Right kidney (tissue), 1 donor: ENCODE measurements at regions not wholly inside any gene's neighbourhood (a gene's known extent, or its start where the extent isn't known, plus 50 kb on each side); places are given as distances from the start of the nearest gene placed in this dataset.

Experiments
- DNase-seq: peaks from one replicate; pipeline ENCODE4 v3.0.0-alpha.2; 2016

DNA sequence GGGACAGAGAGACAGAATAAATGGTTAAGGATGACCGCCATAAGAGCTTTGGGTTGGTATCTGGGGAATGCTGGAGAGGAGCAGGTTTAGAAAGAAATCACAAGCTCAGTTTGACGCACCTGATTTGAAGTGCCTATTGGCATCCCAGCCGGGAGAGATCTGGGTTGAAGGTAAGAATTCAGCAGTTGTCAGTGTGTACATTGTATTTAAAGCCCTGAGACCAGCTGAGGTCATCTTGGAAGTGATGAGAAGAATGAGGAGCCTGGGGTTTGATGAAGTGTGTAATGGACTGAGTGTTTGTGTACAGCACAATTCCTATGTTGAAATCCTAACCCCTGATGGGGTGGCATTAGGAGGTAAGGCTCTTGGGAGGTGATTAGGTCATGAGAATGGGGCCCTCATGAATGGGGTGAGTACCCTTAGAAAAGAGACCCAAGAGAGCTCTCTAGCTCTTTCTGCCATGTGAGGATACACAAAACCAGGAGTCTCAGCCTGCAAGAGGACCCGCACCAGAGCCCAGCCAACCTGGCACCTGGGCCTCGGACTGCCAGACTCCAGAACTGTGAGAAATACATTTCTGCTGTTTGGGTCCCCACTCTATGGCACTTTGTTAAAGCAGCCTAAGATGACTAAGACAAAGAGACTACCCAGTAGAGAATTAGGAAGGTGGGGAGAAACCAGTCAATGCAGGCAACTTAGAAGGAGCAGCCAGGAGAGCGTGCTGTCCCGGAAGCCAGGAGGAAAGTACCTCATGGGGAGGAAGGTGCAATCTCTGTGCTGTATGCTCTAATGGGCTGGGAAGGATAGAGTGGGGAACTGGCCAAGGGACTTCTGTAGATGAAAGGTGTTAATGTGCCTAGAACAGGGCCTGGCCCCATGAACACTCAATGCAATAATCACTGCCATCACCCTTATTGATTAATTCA lies 133.7 kb upstream of the SLC24A3 start:
- DNase-seq: no peak

DNA sequence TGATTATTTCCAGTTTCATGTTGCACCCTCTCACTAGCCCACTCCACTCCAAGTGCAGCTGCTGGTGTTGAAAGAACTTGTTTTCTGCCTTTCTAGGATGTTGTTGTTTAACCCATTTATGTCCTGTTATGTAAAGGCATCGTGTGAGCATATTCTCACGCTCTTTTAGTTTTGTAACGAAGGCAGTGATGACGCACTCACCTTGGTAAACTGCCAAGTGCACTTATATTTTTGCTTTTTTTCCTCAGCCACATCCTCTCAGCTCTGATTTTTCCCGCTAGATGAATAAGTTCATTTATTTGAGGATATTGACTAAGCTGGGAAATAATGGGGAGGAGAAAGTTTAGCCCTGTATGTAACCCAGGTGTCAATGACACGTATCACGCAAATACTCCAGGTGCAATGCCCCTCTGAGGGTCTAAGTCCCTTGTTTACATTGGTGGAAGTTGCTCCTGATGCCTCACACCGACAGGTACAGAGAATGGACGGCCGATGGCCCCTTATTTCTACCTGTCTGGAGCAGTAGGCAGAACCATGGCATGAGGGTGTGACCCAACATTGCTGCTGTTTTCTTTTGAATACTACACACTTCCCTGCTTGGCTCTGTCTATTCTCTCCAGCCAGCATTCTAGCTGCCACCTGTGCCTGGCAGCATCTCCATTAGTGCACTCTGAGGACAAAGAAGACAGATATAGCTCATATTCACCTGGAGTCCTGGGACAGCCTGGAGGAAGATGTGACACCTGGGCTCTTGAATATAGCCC lies 132.7 kb upstream of the SLC24A3 start:
- DNase-seq: no peak

DNA sequence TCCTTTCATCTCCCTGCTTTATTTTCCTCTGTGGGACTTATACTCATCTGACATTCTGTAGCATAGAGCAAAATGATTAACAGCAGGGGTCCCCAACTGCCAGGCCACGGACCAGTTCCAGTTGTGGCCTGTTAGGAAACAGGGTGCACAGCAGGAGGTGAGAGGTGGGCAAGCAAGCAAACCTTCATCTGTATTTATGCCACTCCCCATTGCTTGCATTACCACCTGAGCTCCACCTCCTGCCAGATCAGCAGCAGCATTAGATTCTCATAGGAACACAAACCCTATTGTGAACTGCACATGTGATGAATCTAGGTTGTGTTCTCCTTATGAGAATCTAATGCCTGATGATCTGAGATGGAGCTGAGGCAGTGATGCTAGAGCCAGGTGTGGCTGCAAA lies 130.5 kb upstream of the SLC24A3 start:
- no peak for DNase-seq

DNA sequence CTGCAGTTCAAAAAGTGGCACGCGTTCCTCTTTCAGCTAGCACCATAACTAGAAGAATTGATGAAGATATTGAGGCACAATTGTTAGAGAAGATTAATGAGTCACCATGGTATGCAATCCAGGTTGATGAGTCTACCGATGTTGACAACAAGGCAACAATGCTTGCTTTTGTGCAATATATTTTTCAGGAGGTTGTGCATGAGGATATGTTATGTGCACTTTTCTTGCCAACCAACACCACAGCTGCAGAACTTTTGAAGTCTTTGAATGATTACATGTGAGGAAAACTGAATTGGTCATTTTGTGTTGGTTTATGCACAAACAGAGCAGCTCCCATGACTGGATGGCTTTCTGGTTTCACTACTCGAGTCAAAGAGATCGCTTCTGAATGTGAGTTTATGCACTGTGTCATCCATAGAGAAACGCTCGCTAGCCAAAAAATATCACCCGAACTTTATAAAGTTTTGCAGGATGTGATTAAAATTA lies 129.3 kb upstream of the SLC24A3 start:
- DNase-seq: no peak

DNA sequence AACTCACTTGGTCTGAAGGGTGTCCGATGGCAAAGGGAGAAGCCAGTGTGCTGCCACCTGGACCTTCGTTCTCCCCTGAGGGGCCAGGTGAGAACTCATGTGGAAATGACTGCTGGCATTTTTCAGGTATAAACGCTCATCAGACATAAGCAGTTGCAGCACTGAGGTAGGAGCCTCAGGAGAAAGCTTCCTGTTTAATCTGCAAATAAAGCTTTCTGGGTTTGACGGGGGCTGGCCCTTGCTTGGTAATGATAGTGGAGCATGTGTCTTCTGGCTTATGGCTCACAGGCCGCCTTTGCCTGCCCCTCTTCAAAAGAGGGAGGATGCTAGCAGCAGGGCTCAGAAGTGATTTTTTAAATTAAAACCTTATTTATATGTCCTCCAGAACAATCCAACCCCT lies 122.1 kb upstream of the SLC24A3 start:
- no peak for DNase-seq

DNA sequence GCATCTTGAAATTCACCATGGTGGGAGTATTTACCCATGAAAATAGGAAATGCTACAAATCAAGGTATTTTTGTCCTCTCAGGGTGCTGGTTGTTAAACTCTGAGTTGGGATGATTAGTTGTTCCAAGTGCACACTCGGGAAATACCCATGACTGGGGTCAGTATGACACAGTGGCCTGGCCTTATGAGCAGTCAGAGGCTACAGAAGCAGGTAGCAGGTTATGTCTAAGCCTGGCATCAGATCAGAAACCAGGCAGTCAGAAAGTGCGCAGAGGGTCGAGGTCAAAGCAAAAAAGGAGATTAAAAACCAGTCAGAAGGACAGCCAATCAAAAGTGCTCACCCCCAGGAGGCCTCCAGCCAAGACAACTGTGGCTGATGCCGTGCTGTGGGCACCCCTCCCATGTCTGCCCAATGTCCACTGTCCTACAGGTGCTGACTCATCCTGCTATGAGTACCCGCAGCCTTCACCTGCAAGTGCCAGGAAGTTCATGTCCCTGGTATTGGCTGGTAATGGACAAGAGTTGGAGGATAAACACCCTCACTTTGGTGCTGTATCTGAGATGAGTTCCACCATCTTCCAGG lies 117.4 kb upstream of the SLC24A3 start:
- DNase-seq: no peak

DNA sequence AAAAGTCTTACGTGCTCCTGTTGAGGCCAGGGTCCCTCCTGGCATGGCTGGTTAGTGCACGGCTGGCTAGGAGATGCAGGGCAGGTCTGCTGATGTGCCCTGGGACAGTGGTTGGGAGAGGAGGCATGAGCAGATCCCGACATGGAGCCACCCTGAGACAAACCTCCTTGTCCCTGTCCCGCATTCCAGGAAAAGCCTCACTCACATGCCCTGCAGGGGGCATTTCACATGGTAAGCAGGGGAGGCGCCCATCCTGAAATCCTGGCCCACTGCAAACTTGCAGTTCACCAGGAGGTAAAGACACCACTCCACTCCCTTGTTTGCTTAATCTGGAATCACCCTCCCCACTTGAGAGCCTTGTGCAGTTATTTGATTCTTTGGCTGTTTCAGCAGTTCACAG lies 116.7 kb upstream of the SLC24A3 start:
- no peak for DNase-seq

DNA sequence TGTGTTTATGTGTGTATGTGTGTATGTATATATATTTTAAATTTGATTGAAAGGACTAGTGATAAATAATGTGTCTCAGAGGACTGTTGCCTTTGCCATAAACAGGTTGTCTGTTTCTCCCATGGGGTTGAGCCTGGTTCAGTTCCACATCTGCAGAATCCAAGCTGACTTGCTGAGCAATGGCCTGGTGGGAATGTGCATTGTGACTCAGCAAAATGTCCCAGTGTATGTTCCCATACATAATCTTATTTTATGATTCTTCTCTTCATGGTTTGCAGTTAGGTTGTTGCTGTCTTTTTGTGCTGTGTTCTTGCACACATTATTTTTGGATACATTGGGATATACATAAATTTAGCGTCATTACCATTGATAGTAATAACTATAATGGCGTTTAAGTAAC lies 115.6 kb upstream of the SLC24A3 start:
- DNase-seq: no peak

DNA sequence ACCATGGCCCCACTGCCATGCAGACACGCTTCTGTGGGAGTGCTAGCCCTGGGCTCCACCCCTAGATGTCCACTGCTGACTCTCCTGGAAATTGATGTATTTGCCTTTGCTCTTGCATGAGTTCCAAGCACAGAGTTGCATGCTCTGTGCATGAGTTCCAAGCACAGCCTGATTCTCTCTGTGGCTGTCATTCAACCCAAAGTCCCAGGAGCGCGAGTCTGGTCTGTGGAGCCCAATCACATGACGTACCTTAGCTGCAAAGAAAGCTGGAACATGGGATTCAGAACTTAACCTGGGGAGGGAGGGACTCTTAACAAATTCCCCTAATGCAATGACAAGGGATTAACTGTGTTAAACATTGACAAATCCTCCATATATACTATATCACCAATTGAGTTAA lies 114.3 kb upstream of the SLC24A3 start:
- no peak for DNase-seq

DNA sequence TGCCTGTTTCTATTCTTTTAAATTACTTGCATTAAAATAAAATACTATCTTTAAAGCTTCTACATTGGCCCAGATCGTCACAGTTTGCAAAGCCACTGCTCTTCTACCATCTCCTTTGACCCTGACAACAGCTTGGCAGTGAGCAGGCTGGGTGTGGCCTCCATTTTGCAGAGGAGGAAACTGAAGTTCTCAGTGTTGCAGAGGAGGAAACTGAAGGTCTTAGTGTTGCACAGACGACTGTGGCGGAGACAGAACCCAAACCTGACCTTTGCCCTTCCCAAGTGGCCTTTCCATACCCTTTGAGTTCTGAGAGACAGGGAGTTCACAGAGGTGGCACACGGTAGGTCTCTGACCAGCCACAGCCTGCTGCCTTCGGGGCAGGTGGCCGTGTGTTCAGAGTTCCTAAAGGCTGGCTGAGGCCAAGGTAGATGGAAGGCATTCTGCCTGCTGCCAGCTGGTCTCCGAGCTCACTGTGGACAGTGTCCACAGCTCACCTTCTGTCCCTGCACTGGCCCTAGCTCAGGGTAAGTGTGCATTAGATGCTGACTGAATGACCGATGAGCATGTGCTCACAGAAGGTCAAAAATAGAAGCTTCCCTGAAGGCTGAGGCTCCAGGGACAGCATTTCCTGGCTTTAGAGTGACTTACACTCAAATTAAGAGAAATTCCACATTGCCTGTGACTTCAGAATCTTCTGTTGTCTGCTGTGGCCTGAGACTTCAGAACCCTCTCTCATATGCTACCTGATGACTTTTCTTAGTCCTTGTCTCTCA lies 113.5 kb upstream of the SLC24A3 start:
- no peak for DNase-seq

DNA sequence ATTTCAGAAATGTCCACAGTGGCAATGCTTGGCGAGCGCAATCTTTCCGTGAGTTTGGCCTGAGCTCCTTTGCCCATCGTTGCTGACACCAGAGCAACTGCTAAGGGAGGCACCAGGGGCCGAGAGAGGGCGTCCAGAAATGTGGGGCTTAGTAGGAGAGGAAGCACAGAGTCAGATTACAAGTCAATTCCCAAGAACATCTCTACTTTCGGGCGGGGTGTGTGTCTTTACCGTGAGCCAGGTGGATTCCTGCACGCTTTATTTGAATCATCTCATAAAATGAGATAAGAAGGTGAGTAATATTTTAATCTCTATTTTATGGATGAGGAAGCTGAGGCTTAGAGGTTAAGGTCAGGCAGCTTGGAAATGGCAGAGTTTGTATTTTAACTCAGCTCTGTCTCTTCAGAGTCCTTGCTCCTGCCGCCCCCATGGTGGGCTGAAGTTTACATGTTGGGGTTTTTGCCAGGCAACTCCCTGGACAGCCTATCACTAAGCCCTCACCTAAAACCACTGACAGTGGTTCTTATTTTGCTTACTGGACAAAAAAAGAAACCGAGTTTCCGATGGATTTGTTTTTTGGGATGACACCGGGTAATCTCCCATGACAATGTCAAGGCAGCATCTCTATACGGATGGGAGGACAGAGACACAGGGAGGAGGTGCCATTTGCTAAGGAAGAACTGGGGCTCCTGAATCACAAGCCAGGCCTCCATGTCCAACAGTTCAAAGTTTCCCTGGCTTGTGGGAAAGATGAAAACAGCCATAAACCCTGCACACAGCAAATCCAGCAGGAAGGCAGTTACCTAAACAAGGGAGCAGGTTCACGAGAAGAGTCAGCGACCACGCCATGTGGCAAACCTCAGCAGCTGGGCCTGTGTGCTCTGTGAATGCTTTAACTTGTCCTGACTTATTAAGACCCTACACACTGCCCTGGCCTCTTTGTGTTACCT lies 112.6 kb upstream of the SLC24A3 start:
- DNase-seq: no peak

DNA sequence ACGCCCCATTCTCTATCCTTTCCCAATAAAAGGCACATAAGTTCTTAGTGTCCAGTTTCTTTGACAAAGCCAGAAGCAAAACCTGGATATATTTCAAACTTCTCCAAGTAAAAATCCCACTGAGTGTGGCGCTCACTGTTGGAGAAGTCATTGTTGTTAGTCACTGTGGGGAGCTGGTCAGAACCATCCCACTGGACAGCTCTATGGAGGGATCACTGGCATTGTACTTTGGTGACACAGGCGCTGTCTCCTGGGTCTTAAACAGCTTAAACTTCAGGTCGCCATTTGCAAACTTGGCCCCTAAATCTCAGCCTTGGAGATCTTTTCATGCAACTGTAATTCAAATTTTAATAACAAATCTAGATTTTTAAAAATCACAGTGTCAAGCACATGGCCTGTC lies 111.5 kb upstream of the SLC24A3 start:
- no peak for DNase-seq

DNA sequence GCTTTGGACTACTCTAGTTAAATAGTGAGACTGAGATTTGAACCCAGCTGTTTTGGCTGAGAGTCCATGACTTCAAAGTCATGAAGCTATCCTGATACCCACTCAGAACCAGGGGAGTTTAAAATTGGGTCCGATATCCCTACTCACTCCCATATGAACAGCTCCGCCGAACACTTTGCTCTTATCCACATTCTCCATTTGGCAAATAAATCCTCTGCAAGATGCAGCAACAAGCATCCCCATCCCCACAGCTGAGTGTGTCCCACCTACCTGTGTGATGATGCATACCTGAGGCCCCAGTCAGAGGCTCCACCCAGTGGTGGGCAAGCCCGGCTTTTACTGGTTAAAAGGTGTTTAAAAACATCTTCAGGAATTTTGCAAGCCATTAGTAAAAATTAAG lies 108.3 kb upstream of the SLC24A3 start:
- no peak for DNase-seq

DNA sequence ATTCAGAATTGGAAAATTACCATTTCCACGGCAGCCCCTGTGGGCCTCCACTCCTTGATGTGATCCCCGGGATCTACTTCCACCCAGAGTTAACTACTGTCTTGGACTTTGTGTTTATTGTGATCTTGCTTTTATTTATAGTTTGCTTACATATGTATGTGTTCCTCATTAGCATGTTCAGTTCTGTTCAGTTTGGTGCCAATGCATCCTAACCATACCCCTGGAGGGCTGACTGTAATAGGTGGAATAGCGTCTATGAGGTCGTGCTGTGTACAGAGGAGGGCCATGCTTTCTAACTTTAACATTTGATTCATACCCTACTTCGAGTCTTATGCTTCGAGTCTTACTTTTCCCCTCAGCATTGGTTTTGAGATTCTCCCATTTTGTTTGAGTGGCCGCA lies 104.3 kb upstream of the SLC24A3 start:
- DNase-seq: no peak

DNA sequence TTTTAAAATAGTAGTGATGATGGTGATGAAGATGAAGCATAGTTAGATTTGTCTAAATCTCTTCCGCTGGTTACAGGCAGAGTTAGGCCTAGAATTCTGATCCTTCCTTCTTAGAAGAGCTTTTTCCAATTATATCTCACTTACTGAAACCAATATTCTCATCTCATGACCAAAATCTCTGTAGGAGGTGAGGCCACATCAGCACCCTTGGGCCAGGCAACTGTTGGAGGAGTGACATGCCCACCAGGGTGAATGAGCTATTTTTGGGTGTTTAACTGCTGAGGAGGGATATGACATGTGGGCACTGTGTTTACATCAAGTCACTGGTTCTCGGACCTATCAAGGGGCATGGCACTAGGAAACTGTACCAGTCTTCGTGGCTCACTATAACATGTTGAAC lies 102.2 kb upstream of the SLC24A3 start:
- no peak for DNase-seq

DNA sequence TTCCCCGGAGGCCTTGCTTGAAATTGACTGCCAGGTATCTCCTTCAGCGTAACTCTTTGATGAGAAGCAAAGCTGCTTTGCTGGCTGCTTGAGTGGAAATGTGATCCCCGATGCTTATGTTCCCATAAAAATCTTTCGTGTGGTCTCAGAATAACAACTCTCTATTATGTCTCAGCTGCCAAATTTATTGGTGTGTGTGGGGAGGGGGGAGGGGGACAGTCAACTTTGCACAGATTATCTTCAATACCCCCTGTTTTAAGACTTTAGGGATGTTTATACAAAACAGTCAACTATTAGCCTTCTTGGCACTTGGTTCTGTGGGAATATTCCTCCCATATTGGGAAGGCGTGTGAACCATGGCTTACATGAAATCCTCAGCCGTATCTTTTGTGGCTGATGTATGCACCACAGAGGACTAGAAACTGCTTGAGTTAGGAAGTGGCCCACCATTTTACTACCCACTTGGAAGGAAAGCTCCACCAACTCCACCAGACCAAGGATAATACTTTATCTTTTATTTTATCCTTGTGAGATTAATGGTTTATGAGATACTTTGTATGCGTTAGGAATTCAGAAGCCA lies 101.5 kb upstream of the SLC24A3 start:
- no peak for DNase-seq

DNA sequence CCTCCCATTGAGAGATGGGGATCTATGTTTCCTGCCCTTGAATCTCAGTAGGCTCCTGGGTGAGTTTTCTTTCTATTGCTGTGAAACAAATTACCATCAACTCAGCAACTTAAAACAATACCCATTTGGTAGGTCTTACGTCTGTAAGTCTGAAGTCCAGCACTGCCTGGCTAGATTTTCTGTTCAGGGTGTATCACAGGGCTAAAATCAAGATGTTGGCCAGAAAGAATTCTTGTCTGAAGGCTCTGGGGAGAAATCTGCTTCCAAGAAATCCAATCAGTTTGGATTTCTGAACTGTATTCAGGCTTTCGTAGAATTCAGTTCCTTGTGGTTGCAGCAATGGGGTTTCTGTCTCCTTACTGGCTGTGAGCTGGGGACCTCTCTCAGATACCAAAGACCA lies 99.6 kb upstream of the SLC24A3 start:
- no peak for DNase-seq

DNA sequence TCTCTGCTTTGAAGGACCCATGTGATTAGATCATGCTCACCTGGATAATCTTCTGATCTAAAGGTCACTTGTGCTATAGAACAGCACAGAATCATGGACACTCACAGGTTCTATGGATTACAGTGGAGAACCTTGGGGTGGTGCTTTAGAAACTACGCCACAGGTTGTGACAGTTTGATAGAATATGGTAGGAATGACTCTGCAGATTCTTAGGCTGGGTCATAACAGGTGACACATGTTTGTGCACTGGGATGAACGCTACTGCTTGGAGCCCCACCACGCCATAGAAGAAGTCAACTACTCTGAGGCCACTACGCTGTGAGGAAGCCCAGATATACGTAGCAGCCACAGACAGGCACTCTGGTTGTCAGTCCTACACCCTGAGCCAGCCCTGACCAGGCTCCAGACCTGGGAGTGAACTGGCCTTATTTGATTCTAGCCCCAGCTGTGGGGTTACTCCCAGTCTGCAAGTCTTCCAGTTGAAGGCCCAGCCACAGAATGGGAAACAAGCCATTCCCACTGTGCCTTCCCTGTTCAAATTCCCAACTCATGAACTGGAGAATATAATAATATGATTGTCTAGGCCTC lies 99.0 kb upstream of the SLC24A3 start:
- DNase-seq: no peak

DNA sequence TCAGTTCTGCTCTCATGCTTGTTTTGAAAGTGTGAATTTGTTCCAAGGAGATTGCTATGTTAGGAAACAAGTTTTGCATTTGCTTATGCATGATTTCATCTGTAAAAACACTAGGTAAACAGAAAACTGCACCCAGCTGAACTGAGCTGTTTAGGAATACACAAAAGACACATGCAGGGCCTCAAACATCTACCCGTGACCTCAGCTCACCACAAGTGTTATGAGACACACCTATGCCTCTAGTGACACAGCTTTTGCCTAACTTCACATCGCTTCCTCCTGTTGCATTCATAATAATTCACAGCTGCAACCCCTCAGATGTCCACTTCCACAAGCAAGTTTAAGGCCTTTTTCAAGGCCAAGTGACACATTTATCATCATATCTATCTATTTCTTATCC lies 98.0 kb upstream of the SLC24A3 start:
- DNase-seq: no peak

DNA sequence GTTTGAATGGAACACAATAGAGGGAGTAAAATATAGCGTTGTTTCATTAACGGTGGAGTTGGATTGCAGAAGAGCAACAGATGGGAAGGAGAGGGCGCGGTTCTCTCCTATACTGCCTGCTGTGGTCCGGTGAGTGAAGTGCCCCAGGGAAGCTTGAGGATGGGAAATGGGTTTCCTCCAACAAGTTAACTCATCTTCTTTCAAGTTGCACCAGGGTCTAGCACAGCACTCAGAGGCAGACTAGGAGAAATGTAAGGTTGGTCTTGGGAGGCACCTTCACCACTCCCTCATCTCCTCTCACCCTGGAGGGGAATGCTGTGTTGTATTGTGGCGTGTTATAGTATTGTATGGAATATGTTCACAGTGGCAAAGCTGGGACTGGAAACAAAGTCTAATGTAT lies 96.9 kb upstream of the SLC24A3 start:
- DNase-seq: no peak

DNA sequence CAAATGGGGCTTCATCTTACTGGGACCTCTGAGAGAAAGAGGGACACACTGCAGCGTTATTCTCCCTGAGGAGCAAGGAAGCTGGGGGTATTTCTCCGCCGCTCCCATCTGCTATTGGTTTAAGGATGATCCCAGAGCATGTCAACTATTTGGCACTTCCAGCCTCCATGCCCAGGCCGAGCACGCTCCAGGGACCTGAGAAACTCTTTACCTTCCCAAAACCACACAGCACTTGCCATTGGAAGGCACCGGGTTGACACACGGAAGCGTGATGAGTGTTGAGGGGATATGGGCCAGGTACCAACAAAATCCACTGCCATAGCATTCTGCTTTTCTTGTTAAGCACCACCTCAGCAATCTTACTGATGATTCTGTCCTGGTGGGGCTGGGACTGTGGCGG lies 92.4 kb upstream of the SLC24A3 start:
- no peak for DNase-seq
